ENCODE measurements at regions not wholly inside any gene's neighbourhood (a gene's known extent, or its start where the extent isn't known, plus 50 kb on each side); places are given as distances from the start of the nearest gene placed in this dataset.

DNA sequence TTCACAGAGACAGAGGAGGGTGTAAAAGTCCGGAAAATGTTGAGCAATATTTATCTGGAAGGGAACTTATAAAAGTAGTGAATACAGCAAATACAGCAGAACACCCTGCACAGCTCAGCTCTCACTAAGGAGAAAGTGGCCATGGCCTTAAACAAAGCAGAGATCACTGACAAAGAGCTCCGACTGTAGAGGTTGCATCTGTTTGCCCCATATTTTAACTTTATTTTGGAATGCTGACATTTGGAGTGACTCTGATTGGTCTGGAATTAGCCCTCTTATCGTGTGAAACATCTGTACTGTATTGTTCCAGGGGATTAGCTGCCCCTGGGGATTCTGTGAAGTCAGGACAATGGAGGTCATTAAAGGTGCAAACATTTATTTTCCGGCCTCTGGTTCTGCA is 1275.7 kb upstream of the FLRT2 start:
- TF ChIP-seq, protein P1, sequence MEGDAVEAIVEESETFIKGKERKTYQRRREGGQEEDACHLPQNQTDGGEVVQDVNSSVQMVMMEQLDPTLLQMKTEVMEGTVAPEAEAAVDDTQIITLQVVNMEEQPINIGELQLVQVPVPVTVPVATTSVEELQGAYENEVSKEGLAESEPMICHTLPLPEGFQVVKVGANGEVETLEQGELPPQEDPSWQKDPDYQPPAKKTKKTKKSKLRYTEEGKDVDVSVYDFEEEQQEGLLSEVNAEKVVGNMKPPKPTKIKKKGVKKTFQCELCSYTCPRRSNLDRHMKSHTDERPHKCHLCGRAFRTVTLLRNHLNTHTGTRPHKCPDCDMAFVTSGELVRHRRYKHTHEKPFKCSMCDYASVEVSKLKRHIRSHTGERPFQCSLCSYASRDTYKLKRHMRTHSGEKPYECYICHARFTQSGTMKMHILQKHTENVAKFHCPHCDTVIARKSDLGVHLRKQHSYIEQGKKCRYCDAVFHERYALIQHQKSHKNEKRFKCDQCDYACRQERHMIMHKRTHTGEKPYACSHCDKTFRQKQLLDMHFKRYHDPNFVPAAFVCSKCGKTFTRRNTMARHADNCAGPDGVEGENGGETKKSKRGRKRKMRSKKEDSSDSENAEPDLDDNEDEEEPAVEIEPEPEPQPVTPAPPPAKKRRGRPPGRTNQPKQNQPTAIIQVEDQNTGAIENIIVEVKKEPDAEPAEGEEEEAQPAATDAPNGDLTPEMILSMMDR (conservative IDR thresholded peaks at IDR 0.05 in 1 of 2, IDR thresholded peaks at IDR 0.05 in 1 of 2; ENCODE audit: extremely low read depth in 1 of 2, insufficient read depth in 1 of 2, low read depth in 1 of 2, low read length in 2 of 2): no peak
- no peak for TF ChIP-seq EZH2 (IDR thresholded peaks at IDR 0.05; ENCODE audit: borderline replicate concordance, low read length)

All from mammary epithelial cell (primary cell).